Esophagus (tissue), 2 donors: ENCODE measurements at regions not wholly inside any gene's neighbourhood (a gene's known extent, or its start where the extent isn't known, plus 50 kb on each side); places are given as distances from the start of the nearest gene placed in this dataset.
A peak's percentile ranks its signal among the peaks of the same experiment; 100 is the strongest.

Experiments used
- H3K27ac ChIP-seq, 2 donors: one replicate each; pipeline ENCODE4 v1.5.1; 2013; ENCODE audit warnings: low read depth in 2 of 2, mild to moderate bottlenecking in 2 of 2, inconsistent platforms in 1 of 2, low read length in 1 of 2, moderate library complexity in 1 of 2
- H3K27me3 ChIP-seq, 2 donors: one replicate each; pipeline ENCODE4 v1.6.1; 2013; ENCODE audit warnings: low read length in 2 of 2, control low read depth in 1 of 2, mild to moderate bottlenecking in 1 of 2; ENCODE audit not compliant: insufficient read depth in 2 of 2, control insufficient read depth in 1 of 2
- H3K36me3 ChIP-seq, 2 donors: one replicate each; pipeline ENCODE4 v1.6.1; 2013; ENCODE audit warnings: low read length in 1 of 2; ENCODE audit not compliant: control insufficient read depth in 2 of 2, insufficient read depth in 2 of 2
- H3K4me1 ChIP-seq, 2 donors: one replicate each; pipeline ENCODE4 v1.6.1; 2013; ENCODE audit warnings: low read length in 1 of 2; ENCODE audit not compliant: control insufficient read depth in 2 of 2, insufficient read depth in 2 of 2
- H3K4me3 ChIP-seq, 2 donors: one replicate each; pipeline ENCODE4 v1.5.1; 2013; ENCODE audit warnings: low read length in 2 of 2, mild to moderate bottlenecking in 2 of 2, low read depth in 1 of 2, moderate library complexity in 1 of 2
- H3K9me3 ChIP-seq, 2 donors: one replicate each; pipeline ENCODE4 v1.6.1; 2013; ENCODE audit warnings: mild to moderate bottlenecking in 2 of 2, low read depth in 1 of 2, low read length in 1 of 2, moderate library complexity in 1 of 2; ENCODE audit not compliant: control insufficient read depth in 2 of 2, insufficient read depth in 1 of 2
- WGBS, 2 donors: extraction: QIAGEN DNeasy Blood & Tissue Kit; methylation state at CpG; one replicate each; pipeline ENCODE4 v1.1.7; 2013; 5-methylcytosine and 5-hydroxymethylcytosine counted together
- donor health status: healthy with polysubstance abuse.
- donor health status: Bipolar disorder and iron deficiency.

GRCh38 chr9:106678273-106678672, 184.7 kb upstream of the ZNF462 start:
- H3K4me1 ChIP-seq: no peaks in the 10 kb centered on the region
- H3K4me3 ChIP-seq: no peak overlapping the region
- no peaks in the 10 kb centered on the region for H3K36me3 ChIP-seq
- H3K27ac ChIP-seq: no peak overlapping the region
- no peaks in the 10 kb centered on the region for H3K27me3 ChIP-seq
- no peaks in the 10 kb centered on the region for H3K9me3 ChIP-seq

- Histone ChIP-seq H3K9me3 (no peaks in the 10 kb centered on the region), H3K36me3 (no peaks in the 10 kb centered on the region), H3K4me1 (no peaks in the 10 kb centered on the region), H3K27ac (no peak overlapping the region), H3K4me3 (no peak overlapping the region), H3K27me3 (no peaks in the 10 kb centered on the region)
- 75 to 82% methylated on average over 2 of the region's 2 CpGs for WGBS, 2 donors
Observed at GRCh38 chr9:106682420-106682819, 180.5 kb upstream of the ZNF462 start.

- no peaks in the 10 kb centered on the region for H3K9me3 ChIP-seq
Observed at GRCh38 chr9:106683454-106683853, 179.5 kb upstream of the ZNF462 start.

GRCh38 chr9:106684940-106685695, 177.8 kb upstream of the ZNF462 start:
- Histone ChIP-seq H3K27ac (no peak overlapping the region), H3K27me3 (no peaks in the 10 kb centered on the region), H3K4me1 (no peaks in the 10 kb centered on the region), H3K36me3 (no peaks in the 10 kb centered on the region), H3K4me3 (no peak overlapping the region), H3K9me3 (no peaks in the 10 kb centered on the region)
- 61 to 64% methylated on average over 11 of the region's 11 CpGs for WGBS, 2 donors

More at GRCh38 chr9:106683454-106683853, 179.5 kb upstream of the ZNF462 start:
- no peaks in the 10 kb centered on the region for H3K27me3 ChIP-seq
- H3K27ac ChIP-seq: no peak overlapping the region
- H3K4me1 ChIP-seq: no peaks in the 10 kb centered on the region
- H3K4me3 ChIP-seq: no peak overlapping the region
- H3K36me3 ChIP-seq: no peaks in the 10 kb centered on the region

GRCh38 chr9:106689089-106689488, 173.9 kb upstream of the ZNF462 start:
- Histone ChIP-seq H3K36me3 (no peaks in the 10 kb centered on the region), H3K27ac (no peak overlapping the region), H3K27me3 (no peaks in the 10 kb centered on the region), H3K4me1 (no peaks in the 10 kb centered on the region), H3K4me3 (no peak overlapping the region), H3K9me3 (no peaks in the 10 kb centered on the region)
- 68 to 81% methylated on average over 3 of the region's 3 CpGs for WGBS, 2 donors

- no peak overlapping the region for H3K27ac ChIP-seq
- H3K4me3 ChIP-seq: no peak overlapping the region
- WGBS, 2 donors: 81 to 86% methylated on average over 6 of the region's 6 CpGs
- no peaks in the 10 kb centered on the region for H3K4me1 ChIP-seq
- no peaks in the 10 kb centered on the region for H3K27me3 ChIP-seq
- H3K36me3 ChIP-seq: no peaks in the 10 kb centered on the region
- H3K9me3 ChIP-seq: no peaks in the 10 kb centered on the region
Observed at GRCh38 chr9:106691627-106692026, 171.3 kb upstream of the ZNF462 start.

GRCh38 chr9:106693558-106693957, 169.4 kb upstream of the ZNF462 start:
- Histone ChIP-seq H3K27me3 (no peaks in the 10 kb centered on the region), H3K36me3 (no peaks in the 10 kb centered on the region), H3K4me3 (no peak overlapping the region), H3K27ac (no peak overlapping the region), H3K9me3 (no peaks in the 10 kb centered on the region), H3K4me1 (peaks cover 0 to 4% of the 10 kb centered on the region in 2 donors)
- WGBS, 2 donors: 46 to 47% methylated on average over 5 of the region's 5 CpGs

- no peaks in the 10 kb centered on the region for H3K9me3 ChIP-seq
- H3K4me1 ChIP-seq: peaks cover 0 to 4% of the 10 kb centered on the region in 2 donors
- no peaks in the 10 kb centered on the region for H3K27me3 ChIP-seq
- WGBS, 2 donors: 82 to 83% methylated on average over 4 of the region's 4 CpGs
- no peak overlapping the region for H3K27ac ChIP-seq
- H3K4me3 ChIP-seq: no peak overlapping the region
- no peaks in the 10 kb centered on the region for H3K36me3 ChIP-seq
Observed at GRCh38 chr9:106696804-106697203, 166.2 kb upstream of the ZNF462 start.

- WGBS, 2 donors: 32 to 57% methylated on average over 8 of the region's 8 CpGs
- no peaks in the 10 kb centered on the region for H3K36me3 ChIP-seq
- H3K4me3 ChIP-seq: no peak overlapping the region
- no peak overlapping the region for H3K27ac ChIP-seq
- H3K9me3 ChIP-seq: no peaks in the 10 kb centered on the region
- H3K4me1 ChIP-seq: peaks cover 0 to 4% of the 10 kb centered on the region in 2 donors
- H3K27me3 ChIP-seq: no peaks in the 10 kb centered on the region
Observed at GRCh38 chr9:106697390-106697749, 165.6 kb upstream of the ZNF462 start.

- peaks cover 0 to 4% of the 10 kb centered on the region in 2 donors for H3K4me1 ChIP-seq
- 19 to 34% methylated on average over 16 of the region's 16 CpGs for WGBS, 2 donors
- no peaks in the 10 kb centered on the region for H3K27me3 ChIP-seq
- peak overlapping the region in 1 of 2 donors; percentile 24 for H3K27ac ChIP-seq
- no peaks in the 10 kb centered on the region for H3K36me3 ChIP-seq
- H3K9me3 ChIP-seq: no peaks in the 10 kb centered on the region
- peak overlapping the region; percentile 15 to 25 for H3K4me3 ChIP-seq
Observed at GRCh38 chr9:106697750-106698502, 165.0 kb upstream of the ZNF462 start.
